Occipital lobe (tissue), 1 donor: ENCODE measurements at regions not wholly inside any gene's neighbourhood (a gene's known extent, or its start where the extent isn't known, plus 50 kb on each side); places are given as distances from the start of the nearest gene placed in this dataset.
"Not testable (repeated sequence)": the region's sequence is repeated elsewhere in the genome, so short reads cannot be mapped to it uniquely, and the experiment has no call there.

Source experiments
- DNase-seq: peaks from one replicate; lab custom pipeline; 2025; lab: John Stamatoyannopoulos, UW

DNA sequence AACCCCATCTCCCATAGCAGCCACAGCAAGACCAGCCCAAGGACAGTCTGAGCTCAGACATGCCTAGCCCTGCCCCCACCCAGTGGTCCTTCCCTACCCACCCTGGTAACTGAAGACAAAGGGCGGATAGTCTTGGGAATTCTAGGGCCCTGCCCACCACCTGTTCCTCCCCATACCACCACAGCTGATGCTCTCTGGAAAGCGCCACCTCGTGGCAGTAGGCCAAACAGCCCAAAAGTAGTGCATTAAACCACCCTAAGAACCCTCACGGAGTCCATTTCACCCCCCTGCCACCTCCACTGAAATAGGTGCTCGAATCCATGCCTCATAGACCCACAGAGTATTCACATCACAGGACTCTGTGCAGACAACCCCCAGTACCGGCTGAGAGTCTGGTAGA lies 1021.4 kb downstream of the CDH8 start:
- DNase-seq, result no peak

DNA sequence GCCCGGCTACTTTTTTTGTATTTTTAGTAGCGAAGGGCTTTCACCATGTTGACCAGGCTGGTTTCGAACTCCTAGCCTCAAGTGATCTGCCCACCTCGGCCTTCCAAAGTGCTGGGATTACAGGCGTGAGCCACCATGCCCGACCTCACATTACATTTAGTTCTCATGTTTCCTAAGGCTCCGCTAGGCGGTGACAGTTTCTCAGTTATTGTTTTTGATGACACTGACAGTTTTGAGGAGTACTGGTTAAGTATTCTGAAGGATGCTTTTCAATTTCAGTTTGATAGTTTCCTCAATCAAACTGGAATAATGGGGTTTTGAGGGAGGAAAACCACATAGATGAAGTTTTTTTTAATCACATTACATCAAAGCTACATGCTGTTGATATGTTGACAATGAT lies 1028.5 kb downstream of the CDH8 start:
- no peak for DNase-seq

DNA sequence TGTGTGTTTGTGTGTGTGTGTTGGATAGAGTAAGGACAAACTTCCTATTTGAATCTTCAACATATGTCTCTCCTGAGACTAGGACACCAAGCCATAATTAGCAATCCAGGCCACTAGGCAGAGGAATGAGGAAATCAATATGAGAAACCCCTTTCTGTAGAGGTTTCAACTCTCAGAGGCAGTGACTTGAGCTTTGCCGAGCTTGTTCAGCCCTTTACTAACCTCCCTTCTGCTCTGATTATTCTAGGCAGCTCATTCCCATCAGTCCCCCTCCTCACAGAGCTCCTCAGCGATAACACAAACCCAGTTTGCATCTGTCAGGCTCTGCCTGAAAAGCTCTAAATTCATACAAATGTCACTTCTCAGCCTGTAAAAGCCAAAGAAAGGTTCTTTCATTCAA lies 1030.3 kb downstream of the CDH8 start:
- DNase-seq, result no peak

DNA sequence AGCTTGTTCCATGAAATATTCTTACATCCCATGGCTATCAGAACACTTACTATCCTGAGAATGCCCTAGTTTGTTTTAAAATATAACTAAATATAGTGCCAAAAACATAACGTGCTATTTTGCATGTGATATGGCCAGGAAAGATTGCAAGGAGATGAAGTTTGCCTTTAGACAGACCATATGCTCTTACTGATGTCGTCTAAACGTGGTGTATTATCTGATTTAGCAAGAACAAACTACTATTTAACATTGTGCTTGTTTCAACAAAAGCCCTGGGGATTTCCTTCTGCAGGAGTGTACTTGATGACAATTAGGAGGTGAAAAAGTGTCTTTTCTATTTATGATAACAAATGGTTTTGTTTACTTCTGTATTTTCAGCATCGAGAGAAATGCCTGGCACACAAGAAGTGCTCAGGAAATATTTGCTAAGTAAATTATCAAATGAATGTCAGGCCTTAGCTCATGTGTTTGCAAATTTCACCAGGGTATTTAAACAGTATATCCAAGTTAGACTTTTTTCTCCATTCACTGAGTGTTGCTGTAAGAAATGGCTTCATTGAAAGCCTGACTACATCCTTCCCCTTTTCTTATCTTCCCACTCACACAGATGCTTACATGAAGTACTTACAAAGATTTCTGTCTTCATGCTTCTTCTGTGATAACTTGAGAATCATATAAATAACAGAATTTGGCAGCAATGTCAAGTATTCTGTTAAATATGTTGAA lies 1033.6 kb downstream of the CDH8 start:
- DNase-seq, result no peak

DNA sequence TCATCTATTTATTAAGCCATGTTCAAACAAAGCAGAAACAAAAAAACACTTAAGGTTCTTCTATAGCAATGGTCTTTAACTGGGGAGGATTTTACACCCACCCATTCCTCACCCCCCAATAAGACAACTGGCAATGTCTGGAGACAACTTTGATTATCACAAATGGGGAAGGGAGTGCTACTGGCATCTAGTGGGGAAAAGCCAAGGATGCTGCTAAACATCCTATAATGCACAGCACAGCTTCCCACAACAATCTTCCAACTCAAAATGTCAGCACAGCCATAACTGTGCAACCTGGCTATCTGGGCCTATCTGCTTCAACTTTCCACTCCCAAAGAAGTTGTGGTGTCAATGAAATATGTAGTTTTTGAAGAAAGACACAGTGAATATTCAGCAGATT lies 1044.4 kb downstream of the CDH8 start:
- DNase-seq, result no peak

DNA sequence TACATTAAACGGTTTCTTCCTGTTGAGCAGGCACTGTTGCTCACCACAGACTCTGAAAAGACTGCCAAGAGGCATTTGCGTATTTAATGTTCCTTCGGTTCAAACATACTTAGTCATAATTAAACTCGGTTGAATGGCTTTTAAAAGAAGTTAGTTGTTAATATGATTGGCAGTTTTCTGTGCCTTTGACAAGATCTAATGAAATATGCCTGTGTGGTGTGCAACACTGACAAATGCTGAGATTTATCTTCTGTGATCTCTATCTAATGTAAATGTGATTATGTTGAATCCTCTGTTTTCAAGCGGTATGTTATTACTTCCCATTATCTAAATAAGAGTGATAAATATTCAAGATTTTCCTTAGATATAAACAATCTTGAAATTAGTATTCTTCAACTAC lies 1046.6 kb downstream of the CDH8 start:
- DNase-seq, result no peak

DNA sequence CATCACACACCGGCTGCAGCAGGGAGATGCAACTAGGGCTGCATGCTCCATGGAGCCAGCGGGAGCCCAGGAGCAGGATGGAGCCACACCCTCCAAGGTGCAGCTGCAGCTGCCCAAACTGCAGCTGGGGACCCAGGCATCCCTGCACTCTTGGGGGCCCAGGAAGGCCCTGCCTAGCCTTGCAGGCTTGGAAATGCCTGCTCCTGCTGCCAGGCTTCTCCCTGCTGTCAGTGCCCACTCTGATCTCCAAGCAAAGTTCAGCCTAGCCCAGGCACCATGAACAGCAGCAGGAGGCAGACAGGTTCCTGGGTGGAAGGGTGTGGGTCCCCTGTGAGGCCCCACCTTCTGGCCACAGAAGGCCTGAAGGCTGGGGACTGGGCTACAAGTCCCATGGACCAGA lies 1057.1 kb downstream of the CDH8 start:
- DNase-seq, result no peak

DNA sequence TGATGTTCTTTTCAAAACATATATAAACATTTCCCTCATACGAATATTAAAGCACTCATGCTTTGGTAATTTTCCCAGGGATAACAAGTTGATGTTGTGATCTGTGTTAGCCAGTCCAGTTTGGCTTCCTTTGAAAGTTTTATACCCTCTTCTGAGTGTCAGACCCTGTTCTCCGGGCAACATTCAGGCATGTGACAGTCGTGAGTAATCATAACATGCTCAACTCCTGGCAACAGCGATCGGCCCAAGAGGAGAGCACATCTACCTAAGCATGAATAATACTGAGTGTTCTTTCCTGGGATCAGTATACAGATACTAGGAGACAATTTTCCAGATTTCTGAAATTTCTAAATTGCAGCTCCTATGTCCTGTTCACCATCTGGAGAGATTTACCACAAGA lies 1086.4 kb downstream of the CDH8 start:
- DNase-seq, result no peak

DNA sequence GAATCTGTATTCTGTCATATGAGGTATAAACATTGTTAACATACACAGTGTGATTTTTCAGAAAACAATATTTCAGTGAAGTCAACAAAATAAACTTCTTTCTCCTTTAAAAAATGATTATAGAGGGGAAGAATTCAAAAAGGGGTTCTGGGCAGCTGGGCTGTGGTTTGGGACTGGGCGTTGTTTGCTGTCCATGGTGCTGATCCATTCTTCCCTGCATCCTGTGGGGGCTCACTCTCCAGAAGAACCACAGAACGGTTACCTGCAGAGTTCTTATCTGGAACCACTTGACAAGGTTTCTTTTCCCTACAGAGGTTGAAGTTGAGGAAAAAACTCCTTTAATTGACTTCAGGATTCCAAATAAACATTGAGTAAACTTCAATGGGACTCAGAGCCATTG lies 1091.0 kb downstream of the CDH8 start:
- DNase-seq, result no peak

DNA sequence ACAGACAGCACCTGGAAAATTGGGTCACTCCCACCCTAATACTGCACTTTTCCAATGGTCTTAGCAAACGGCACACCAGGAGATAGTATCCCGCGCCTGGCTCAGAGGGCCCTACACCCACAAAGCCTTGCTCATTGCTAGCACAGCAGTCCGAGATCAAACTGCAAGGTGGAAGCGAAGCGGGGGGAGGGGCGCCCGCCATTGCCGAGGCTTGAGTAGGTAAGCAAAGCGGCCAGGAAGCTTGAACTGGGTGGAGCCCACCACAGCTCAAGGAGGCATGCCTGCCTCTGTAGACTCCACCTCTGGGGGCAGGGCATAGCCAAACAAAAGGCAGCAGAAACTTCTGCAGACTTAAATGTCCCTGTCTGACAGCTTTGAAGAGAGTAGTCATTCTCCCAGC lies 1100.0 kb downstream of the CDH8 start:
- not testable (repeated sequence) for DNase-seq

DNA sequence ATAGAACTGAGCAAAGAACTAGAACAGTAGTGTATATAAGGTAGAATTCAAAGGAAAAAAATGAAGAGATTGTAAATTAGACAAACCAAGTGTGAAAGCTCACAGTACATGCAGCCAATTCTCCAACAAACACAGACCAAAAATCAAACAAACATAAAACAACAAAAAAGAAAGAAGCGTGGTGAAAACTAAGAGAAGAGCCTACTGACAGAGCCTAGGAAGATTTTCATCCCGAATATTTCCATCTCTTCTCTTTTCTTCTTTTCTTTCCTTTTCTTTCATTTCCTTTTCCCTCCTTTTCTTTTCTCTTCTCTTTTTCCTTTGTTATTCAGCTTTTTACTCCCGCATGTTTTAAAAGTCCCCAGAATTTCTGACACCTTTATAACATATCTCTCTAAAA lies 1103.6 kb downstream of the CDH8 start:
- DNase-seq, result no peak

DNA sequence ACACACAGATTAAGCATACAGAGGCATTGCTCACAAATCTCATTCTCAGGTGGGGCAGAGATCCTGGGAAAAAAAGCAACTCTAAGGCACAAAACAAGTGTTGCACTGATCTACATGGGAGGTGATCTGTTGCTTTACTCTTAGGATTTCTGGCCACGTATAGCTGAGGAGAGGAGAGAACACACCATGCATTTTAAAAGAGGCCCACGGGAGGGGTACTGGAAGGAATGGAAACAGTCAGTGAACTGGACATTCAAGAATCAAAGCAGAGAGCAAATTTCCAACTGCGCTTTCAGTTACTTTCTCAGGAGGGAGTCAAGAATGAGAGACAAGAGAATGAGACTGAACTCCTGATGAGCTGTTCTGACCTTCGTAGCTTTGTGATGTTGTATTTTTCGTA lies 1105.9 kb downstream of the CDH8 start:
- DNase-seq, result no peak

DNA sequence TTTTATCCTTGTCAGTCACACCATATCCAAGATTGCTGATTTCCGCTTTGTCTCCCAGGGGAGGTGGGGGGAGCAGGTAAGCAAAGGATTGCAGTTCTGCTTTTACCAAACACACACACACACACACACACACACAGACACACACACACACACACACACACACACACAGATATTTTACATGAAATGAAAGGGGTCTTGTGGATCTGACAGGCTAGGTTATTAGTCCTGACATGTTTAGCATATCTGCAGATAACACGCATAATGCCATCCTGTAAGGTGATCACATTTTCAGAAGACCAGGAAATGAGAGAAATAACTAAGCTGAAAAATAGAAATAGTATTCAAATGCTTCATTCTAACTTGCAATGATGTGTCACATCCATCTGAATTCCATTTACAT lies 1113.3 kb downstream of the CDH8 start:
- DNase-seq, result no peak

DNA sequence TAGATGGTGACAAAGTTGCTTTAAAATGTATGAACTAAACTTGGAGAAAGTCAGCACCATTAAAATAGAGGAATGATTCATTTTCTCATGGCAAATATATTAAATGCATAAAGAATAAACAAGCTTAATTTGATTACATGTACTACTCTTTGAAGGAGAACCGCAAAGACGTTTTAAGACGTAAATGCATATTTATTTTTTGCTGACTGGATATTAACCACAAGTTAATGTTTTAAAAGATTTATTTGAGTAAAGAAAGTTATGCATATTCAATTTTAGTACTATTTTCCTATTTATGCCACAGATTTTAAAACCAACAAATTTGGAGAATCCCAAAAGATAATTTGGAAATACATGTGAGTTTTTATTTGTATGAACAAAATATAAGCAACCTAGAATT lies 1121.9 kb downstream of the CDH8 start:
- DNase-seq, result no peak

DNA sequence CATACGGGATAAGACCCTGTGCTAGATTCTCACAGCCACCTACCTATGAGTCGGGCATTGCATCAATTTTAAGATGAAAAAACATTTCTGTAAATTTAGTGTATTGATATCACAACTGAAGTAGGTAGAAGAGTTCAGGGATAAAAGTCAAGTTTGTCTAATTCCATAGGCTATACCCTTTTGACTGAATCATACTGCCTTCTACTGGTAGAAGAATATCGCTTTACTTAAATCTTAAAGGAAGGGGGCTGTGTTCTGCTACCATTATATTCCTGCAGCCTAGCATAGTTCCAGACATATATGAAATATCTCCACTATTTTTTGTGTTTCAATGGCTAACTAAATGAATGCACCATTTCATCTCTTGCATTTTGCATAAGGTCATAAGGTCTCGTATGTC lies 1128.6 kb downstream of the CDH8 start:
- DNase-seq, result no peak

DNA sequence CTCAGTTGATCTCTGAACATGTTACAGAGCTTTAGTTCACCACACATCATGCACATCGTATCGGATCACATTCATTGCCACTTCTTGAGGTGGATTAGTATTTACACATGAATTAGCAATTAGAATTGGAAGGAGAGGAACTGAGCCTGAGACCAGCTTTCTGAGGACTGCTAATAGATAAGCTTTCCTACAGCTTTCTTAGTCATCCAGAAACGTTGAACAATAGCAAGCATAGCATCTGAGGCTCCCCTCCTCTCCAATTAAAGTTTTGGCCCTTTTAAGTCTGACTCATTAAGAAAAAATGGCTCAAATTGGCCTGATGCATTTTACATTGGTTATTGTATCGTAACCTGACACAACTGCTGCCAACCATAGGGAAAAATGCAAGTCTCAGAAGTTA lies 1130.4 kb downstream of the CDH8 start:
- DNase-seq, result no peak

DNA sequence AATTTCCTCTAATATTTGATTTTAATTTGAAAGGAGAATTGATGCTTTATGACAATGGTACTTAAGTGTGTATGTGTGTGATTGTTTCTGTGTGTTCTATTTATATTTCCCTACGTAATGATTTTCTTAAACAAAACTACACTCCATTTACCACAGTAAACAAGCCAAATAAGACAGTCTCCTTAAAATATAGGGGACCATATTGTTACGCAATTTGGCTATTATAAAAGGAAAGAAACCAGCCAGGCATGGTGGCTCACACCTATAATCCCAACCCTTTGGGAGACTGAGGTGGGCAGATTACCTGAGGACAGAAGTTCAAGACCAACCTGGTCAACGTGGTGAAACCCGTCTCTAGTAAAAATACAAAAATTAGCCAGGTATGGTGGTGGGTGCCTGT lies 1134.1 kb downstream of the CDH8 start:
- no peak for DNase-seq

DNA sequence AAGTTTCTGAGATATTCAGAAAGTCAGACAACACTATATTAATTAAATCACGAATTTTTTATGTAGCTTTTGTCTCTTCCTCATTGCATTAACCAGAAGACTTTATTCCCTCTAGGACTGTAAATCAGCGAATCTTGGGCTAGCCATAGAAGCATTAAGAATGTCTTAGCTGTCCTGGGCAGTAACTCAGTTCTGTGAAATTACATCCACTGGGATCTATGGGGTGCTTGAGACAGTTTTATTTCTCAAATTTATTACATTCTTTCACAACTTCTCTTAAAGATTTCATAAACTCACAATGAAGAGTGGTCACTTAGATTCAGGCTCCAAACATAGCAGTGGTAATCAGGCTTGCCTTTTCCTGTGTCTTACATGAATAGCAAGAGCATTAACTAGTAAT lies 1153.4 kb downstream of the CDH8 start:
- no peak for DNase-seq

DNA sequence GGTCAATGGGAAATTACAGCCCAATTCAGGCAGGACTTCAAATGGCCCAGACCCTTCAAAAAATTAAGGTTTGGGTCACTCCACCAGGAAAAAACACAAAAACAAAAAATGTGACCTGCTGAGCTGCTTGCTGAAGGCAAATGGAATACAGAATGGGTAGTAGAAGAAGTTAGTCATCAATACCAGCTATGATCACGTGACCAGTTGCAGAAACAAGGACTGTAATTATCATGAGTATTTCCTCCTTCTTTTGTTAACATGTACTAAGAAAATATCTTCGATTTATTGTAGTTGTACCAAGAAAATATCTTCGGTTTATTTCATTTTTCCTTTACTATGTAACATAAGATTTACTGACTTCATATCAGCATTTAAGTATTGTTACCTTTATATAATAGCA lies 1183.6 kb downstream of the CDH8 start:
- no peak for DNase-seq

DNA sequence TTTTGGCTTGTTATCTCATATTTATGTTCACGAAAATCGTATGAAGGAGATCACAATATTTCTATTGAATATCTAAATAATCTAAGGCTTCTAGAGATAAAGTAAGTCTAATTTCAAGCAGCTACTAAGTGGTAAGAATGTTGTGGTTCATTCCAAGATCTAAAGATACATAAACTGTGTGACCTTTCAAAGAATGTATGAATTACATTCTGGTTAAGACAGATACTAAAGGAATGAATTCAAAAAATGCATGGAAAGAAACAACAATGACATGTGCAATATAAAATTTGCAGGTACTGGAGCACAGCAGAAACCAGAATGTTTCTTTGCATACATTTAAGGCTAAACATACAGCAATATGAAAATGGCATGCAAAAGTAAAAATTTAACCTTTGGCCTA lies 1214.6 kb downstream of the CDH8 start:
- DNase-seq, result no peak

DNA sequence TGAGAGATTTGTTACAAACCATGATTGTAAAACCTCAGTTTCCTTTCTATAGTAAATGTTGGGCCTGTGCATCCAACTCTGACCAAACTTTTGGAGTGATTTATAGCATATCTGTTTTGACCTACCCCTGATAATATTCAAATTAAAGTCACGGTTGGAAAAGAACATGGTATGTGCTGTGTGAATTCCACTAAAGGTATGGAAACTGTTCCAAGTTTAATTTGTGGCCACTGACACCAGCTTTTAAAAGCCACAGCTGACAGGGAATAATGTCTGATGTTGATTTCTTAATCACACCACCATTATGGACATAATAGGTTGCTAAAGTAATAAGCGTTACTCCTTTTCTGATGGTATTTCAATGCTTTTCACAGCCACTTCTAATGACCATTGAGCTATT lies 1215.9 kb downstream of the CDH8 start:
- DNase-seq, result no peak

DNA sequence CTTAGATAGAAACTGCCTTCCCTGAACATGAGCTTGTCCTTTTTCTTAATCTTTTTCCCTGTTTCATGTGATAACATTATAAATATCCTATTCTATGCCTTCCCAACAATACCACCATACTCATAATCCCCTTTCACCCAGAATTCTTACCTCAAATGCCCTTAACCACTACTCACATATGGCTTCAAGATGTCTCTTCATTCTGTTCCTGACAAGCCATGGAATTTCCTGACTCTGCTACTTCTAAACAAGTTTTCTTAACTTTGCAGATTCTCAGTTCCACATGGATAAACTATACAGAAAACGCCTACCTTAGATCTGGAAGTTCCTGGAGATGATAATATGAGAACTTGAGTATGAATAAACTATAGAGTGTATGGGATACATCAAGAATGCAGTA lies 1217.8 kb downstream of the CDH8 start:
- no peak for DNase-seq

DNA sequence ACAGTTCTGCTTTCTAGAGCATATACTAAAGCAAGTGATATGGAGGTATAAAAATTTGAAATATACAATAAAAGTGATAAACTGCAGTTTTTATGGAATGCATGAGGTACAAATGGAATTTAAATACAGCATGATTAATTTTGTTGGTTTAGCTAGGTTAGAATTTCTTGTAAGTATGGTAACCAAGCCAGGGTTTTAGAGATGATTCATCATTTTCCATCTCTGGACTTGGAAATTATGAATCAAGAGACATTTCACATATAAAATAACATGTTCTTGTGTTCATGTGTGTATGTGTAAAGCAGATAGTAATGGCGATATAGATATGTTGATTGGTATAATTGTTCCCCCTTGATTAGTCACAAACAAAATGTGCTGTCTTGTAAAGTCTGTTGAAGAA lies 1219.8 kb downstream of the CDH8 start:
- DNase-seq, result no peak

DNA sequence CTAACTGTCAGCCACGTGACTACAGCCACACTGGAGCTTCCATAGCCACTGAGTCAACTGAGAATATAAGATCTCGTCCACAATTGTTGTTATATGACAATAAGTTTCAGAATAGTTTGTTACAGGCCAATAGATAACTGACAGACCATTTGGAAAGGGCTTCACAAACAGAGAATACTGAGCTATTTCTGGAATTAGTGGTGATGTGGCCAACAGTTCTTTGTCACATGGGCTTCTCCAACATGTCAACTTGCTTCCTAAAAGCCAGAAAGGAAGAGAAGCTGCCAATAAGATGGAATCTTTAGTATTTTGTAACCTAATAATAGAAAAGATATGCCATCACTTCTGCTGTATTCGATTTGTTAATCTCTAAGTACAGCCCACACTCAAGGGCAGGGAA lies 1220.4 kb downstream of the CDH8 start:
- no peak for DNase-seq
